HG03066 (cell line): ENCODE measurements at regions not wholly inside any gene's neighbourhood (a gene's known extent, or its start where the extent isn't known, plus 50 kb on each side); places are given as distances from the start of the nearest gene placed in this dataset.
"Not testable (repeated sequence)": the region's sequence is repeated elsewhere in the genome, so short reads cannot be mapped to it uniquely, and the experiment has no call there.

ENCODE experiments used
- ATAC-seq: cut with Tn5 transposase; IDR thresholded peaks from one replicate; pipeline ENCODE4 v1.9.1; 2021; ENCODE audit warnings: low read depth; ENCODE audit not compliant: unreplicated experiment

DNA sequence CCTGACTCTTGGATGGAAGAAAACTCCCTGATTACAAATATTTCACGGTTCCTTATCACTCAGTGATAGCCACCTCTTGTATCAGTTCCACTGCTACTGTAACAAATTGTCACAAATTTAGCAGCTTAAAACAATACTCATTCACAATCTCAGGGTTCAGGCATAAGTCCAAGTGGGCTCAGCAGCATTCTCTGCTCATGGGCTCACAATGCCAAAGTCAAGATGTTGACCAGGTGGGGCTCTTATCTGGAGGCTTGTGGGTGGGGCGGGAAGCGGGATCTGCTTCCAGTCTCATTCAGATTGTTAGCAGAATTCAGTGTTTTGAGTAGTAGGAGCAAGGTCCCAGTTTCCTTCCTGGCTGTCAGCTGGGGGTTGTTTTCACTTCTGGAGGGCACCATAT lies 137.3 kb upstream of the FAM78B start:
- no peak for ATAC-seq

DNA sequence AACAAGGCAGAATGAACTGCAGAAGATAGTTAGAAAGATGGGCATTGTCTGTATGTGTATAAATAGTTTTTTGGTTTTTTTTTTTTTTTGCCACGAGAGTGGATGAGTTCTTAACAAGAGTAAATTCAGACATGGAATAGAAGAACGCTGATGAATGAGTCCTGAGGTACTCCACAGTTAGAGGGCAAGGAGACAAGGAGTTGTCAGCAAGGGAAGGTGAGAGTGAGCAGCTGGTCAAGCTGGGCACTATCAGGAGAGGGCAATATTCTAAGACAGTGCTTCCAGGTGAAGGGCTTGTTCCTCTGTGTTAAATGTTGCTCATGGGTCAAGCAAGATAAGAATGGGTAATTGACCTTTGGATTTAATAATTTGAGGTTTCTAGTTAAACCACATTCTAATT lies 138.6 kb upstream of the FAM78B start:
- ATAC-seq, result no peak

DNA sequence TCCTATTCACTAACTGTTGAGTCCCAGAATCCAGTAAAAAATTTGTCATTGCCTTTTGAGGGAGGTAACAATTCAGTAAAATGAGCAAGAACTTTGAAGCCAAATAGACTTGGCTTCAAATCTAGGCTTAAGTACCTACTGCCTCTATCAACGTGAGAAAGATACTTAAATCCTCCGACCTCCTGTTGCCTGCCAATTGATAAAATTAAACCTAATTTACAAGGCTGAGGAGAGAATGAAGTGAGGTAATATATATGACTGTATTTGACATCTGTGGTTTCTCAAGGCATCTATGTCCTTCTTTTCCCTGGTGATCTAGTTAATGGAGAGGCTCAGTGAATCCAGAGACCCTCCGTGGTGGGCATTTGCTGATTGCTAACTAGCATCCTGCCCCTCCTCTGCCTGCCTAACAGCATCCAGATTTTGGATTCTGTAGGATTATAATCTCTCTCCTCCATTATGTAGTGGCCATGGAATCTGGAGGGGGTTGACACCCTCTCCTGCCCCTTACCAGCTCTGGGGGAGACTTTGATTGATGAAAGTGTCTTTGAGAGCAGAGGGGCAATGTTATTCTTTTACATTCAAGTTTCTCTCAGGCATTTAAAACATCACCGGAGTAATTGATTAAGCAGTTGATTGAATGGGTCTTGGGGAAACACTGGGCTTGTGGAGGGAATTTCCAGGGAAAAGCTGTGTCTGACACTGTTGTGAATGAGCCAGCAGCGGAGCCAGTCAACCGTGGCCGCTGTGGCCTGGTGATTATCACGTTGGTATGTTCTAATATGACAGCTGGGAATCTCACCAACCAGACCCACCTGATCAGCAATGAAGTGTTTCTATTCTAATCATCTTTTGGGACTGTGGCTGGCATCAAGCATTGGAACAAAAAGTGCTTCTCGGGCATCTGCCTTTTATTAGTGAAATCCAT lies 140.7 kb upstream of the FAM78B start:
- ATAC-seq, result no peak

DNA sequence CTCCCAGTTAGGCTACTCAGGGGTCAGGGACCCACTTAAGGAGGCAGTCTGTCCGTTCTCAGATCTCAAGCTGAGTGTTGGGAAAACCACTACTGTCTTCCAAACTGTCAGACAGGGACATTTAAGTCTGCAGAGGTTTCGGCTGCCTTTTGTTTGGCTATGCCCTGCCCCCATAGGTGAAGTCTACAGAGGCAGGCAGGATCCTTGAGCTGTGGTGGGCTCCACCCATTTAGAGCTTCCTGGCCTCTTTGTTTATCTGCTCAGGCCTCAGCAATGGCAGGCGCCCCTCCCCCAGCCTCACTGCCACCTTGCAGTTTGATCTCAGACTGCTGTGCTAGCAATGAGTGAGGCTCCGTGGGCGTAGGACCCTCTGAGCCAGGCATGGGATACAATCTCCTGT lies 149.5 kb upstream of the FAM78B start:
- ATAC-seq, result not testable (repeated sequence)

DNA sequence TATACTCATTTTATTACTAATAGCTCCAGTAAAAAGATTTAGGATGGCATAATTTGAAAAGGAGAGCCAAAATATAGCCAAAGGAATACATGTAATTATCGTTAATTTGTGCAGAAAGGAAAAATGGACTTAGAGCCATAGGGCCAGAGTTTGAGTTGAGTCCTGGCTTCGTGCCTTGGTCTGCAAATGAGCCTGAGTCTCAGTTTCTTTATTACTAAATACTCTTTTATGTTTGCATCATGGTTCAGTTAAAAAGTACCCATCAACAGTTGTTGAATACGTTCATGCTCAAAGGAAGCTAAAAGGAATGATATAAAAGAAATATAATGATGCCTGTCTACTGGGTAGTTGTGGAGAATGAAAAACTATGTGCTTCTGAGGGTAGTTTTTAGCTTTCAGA lies 155.7 kb upstream of the FAM78B start:
- ATAC-seq, result no peak

DNA sequence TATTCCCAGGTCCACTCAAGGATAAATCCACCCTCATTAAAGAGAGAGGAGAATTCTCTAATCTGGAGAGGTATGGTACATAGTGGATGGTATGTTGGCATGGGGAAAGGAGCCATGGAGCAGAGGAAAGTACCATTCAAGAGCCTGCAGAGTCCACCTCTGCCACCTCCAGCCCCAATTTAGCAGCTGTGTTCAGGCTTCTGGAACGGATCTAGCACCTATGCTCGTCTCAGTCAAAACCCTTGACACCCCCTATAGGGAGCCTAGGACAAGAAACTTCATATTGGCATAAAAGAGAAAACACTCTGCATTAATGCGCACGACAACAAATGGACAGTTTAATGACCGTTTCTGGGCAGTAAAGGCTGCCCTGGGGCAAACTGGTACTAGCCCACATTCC lies 161.1 kb upstream of the FAM78B start:
- no peak for ATAC-seq

DNA sequence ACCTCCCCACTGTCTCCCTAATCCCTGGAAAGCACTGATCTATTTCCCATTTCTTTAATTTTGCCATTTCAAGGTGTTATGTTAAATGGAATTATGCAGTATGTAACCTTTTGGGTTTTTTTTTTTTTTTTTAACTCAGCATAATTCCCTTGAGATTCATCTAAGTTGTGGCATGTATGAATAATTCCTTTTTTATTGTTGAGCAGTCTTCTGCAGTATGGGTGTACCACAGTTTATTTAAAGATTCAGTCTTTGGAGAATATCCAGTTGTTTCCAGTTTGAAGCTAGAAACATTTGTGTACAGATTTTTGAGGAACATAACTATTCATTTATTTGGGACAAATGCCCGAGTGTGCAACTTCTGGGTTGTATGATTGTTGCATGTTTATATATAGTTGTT lies 162.2 kb upstream of the FAM78B start:
- ATAC-seq, result no peak

DNA sequence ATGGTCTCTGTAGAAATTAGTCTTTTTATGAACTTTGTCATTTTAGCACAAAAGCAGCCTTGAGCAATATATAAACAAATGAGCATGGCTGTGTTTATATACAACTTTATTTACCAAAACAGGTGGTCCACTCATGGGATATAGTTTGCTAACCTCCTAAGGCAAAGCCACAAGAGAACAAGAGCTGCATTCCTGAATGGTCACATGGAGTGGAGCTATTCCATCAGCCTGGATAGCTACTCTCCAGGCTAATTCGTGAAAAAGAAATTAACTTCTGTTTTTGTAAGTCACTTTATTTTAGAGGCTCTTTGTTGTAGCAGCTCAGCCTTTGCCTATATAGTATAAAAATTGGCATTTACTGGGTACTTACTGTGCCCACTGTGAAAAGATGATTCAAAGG lies 163.3 kb upstream of the FAM78B start:
- no peak for ATAC-seq

DNA sequence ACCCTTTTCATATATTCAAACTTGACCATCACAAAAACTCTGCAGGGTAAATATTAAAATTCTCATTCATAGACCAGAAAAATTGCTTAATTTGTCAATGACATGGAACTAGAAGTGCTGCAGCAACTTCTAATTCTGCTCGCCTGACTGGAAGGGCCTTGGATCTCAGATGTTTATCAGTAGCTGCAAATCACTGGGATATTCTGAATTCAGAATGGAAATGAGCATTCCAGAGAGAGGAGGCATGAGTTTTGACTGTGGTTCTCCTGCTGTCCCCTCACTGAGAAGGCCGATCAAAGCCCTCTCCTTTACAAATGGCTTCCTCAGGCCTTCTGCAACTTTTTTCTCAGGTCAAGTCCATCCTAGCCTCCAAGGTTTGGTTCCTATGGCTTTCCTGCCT lies 171.3 kb upstream of the FAM78B start:
- ATAC-seq, result no peak

DNA sequence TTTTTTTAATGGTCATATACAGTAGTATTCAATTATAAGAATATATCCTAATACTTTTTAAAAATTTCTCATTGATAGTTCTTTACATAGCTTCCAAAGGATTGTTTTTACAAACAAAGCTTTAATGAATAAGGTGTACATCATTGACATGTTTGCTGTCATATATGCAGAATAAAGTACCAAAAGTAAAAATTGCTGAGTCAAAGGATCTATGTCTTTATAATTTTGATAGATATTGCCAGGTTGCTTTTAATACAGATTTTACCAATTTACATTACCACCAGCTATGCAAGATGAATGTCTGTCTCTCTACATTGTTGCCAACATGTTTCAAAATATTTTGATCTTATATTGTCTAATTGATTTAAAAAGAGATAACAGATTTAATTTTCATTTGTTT lies 173.9 kb upstream of the FAM78B start:
- ATAC-seq, result no peak

DNA sequence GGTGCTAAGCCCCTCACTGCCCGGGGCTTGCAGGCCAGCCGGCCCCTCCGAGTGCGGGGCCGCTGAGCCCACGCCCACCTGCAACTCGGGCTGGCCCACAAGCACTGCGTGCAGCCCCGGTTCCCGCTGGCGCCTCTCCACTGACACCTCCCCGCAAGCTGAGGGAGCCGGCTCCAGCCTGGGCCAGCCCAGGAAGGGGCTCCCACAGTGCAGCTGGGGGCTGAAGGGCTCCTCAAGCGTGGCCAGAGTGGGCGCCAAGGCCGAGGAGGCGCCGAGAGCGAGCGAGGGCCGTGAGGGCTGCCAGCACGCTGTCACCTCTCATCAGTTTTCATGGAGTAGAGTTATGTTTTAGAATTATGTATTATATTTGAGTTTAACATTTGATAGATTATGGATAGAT lies 176.5 kb upstream of the FAM78B start:
- ATAC-seq, result no peak

DNA sequence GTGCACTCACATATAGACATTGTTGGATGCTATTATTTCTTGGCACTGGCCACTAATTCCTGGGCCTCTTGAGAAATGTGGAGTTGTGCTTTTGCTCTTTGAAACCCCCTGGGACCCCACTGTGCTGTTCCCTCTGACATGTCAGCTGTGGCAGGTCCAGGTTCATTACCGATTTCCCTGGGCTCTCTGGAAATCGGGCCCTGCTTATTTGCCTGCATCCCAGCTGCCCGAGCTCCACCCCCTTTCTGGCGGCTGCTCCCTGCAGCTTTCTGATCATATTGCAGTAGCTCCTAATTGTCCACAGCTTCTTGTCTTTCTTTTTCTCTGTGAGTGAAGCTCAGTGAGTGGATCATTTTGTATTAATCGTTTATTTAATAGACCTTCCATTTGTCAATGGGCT lies 183.7 kb upstream of the FAM78B start:
- ATAC-seq, result no peak

DNA sequence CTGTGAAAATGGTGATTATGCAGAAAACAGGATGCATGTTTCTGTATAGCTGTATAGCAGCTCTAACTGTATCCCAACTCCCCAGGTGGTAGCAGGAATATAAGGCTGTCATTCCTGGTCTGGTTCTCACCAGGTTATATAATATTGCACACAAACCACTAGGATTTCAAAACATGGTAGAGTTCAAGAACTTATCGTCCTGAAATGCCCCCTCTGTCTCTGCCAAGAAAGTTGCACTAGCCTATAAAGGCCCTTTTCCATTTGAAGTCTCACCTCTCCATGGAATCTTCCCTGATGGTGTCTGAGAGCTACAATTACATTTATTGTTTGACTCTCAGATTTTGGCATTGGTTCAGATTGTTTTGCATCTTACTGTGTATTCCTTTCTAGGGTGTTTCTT lies 184.9 kb upstream of the FAM78B start:
- ATAC-seq, result no peak

DNA sequence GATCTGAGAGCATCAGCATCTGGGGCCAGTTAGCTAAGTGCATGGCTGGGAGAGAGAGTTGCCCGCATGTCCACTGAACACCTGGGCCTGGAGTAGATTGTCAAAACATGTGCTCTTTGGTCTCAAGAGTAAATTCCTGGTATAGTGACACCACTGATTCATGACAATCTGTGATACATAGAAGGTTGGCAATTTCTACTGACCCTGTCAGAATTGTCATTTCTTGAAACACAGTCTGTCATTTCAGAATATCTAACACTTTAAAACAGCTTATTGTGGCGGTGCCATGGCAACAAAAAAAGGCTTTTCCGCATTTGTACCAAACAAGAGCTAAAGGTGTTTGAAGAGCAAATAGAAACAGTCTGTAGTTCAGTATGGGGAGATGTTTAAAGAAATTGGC lies 186.4 kb upstream of the FAM78B start:
- ATAC-seq, result no peak

DNA sequence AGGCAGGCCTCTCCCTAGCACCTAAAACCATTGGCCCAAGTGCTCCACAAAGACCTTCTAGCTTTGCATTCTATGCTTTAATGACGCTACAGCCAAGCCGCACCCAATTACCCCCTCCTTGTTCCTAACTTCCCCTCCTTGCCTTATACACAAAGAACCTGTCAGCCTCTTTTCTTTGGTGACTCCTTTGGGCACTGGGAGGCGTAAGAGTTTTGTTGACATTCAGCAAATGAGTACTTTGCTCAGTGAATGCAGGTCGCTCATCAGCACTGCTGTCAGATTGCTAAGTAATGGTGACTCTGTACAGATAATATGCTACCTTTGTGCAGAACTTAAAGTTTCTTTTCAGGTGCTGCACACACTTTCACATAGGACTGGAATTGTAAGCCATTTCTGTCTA lies 187.6 kb upstream of the FAM78B start:
- no peak for ATAC-seq

DNA sequence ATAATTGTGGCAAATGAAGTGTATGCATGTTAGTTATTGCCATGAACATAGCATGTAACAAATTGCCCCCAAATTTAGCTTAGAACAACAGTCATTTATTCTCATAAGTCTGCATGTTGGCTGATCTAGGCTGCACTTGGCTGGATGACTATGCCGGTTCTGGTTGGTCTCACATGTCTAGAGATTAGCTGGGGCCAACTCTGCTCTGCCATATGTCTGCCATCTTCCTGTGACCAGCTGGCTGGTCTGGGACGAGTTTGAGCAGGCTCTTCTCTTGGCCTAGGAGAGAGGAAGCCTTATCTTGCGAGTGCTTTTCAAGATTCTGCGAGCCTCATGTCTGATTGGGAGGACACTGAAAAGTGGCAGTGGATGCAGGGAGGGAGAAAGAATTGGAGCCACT lies 198.3 kb upstream of the FAM78B start:
- ATAC-seq, result no peak

DNA sequence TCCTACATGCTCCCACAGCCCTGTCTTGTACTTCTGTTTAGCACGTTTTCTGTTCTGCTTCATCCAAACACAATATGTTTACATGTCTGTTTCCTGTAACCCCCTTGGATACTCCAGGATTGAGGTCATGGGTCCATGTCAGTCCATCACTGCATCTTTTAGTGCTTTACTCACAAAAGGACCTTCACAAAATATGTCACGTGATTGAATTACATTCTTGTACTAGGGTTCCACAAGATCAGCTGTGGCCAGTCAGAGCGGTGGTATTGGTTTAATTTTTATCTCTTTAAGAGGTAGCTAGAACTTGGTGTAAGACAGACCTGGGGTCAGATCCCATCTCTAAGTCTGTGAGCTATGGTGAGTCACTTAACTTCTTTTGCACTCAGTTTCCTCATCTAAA lies 201.2 kb upstream of the FAM78B start:
- no peak for ATAC-seq

DNA sequence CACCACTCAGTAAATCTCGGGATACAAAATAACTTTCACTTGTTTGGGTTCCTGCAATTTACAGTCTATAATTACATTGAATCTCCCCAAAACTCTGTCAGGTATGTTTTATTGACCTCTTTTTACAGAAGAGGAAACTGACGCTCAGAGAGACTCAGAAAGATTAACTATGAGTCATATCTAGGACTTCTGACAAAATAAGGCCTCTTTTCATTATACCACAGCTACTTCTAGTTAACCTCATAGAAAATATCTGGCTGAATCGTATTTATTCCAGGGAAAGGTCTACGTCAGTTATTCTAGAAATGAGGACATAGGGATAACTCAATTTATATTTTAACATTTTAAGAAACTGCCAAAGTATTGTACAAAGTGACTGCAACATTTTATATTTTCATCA lies 211.1 kb upstream of the FAM78B start:
- ATAC-seq, result no peak

DNA sequence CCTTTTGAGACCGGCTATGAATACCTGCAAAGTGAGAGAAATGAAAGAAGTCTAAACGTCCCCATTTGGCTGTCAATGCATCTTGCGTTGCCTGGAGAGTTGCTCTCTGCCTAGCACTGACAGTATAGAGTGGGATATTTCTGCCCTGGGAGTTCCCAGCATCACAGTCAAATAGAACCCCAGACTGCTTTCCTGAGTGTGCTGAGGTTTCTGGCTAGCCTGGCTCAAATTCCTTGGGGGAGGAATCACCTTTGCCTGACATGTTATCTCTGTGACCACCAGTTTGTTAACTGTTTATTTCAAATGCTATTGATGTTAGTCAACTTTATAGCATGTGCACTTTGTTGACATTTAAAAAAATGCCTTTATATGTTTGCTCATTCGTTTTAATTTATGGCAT lies 212.0 kb upstream of the FAM78B start:
- ATAC-seq, result no peak

DNA sequence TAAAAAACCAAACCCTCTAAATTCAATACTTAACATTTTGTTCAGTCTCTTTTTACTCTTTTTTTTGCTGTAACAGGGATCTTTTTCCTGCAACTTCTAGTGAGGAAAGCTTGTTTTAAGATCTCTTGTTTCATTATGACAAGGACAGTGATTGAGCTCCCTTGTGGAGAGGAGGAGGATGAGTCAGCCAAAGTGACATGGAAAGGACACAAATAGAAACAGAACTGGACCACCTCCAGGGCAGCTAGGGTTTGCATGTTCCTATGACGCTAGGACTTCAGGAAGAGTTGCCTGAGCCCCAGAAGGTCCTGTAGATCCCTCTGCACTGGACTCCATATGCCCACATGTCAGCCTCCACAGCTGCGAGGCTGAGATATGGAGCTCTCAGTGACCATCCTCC lies 212.6 kb upstream of the FAM78B start:
- ATAC-seq, result no peak

DNA sequence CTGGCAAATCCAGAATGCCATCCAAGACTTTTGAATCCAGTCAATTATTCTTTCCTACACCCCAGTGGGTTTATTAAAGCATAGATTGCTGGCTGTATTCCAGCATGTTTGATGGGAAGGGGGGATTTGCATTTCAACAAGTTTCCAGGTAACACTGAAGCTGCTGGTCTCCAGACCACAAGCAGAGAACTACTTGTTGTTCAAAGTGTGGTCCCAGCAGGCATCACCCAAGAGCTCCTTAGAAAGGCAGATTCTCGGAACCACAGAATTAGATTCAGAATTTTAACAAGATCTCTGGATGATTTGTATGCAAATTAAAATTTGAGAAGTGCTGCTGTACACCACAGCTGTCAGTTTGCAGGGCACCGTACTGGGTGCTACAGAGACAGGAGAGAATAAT lies 216.3 kb upstream of the FAM78B start:
- ATAC-seq, result no peak

DNA sequence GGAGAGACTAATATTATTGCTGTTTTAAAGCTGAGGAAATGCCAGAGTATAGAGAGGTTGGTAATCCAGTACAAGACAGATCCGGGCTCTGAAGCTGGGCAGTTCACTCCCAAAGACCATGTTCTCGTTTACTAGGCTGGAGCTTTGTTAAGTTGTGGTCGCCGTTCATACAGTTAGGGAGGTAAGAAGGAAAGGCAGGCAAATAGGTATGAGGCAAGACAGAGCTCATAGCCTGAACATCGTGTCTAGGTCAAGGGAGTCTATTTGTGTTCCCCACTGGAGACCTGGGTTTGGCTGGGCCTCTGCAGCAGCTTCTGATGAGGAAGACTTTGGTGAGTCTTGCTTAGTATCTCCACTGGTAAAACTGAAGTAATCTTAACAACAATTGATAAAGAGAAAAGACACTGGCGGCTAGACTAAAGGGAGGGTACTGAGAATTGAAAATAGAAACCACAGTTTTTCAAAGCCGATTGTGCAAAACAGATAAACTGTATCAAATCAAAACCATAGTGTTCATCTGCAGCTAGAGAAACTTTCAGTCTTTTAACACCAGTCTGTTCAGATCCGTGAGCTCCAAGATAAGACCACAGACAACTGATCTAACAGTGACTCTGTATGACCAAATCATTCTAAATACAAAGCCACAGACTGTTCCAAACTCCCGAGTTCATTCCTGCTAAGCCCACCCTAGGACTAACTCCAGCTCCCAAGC lies 217.0 kb upstream of the FAM78B start:
- no peak for ATAC-seq
